H9 (cell line): ENCODE measurements at regions not wholly inside any gene's neighbourhood (a gene's known extent, or its start where the extent isn't known, plus 50 kb on each side); places are given as distances from the start of the nearest gene placed in this dataset.

Source experiments
- DNase-seq: peaks from one replicate; pipeline ENCODE4 v3.0.0-alpha.2; 2017
- H2AFZ ChIP-seq: one replicate; pipeline ENCODE4 v1.6.1; 2013; ENCODE audit warnings: mild to moderate bottlenecking, low read length, control low read depth, moderate library complexity
- H2AK5ac ChIP-seq: 2 replicates; pipeline ENCODE4 v1.6.1; 2013; ENCODE audit warnings: low read length, control low read depth, mixed read lengths; ENCODE audit not compliant: insufficient read length
- H2BK120ac ChIP-seq: one replicate; pipeline ENCODE4 v1.6.1; 2013; ENCODE audit warnings: low read depth, mild to moderate bottlenecking, low read length, control low read depth, inconsistent platforms; ENCODE audit not compliant: poor library complexity, severe bottlenecking
- H2BK12ac ChIP-seq: 2 replicates; pipeline ENCODE4 v1.6.1; 2013; ENCODE audit warnings: low read length, control low read depth, mixed read lengths, low read depth; ENCODE audit not compliant: insufficient read length
- H2BK15ac ChIP-seq: 2 replicates; pipeline ENCODE4 v1.6.1; 2013; ENCODE audit warnings: low read depth, low read length, control low read depth
- H2BK20ac ChIP-seq: one replicate; pipeline ENCODE4 v1.6.1; 2013; ENCODE audit warnings: low read depth, mild to moderate bottlenecking, low read length, control low read depth, inconsistent platforms; ENCODE audit not compliant: poor library complexity, severe bottlenecking
- H2BK5ac ChIP-seq: 2 replicates; pipeline ENCODE4 v1.6.1; 2013; ENCODE audit warnings: low read length, control low read depth, mixed read lengths; ENCODE audit not compliant: insufficient read length
- H3K14ac ChIP-seq: 2 replicates; pipeline ENCODE4 v1.6.1; 2013; ENCODE audit warnings: low read length, control low read depth; ENCODE audit not compliant: insufficient read depth
- H3K18ac ChIP-seq: 2 replicates; pipeline ENCODE4 v1.6.1; 2013; ENCODE audit warnings: low read depth, mild to moderate bottlenecking, mixed read lengths, low read length, control low read depth; ENCODE audit not compliant: insufficient read length
- H3K23ac ChIP-seq: 2 replicates; pipeline ENCODE4 v1.6.1; 2013; ENCODE audit warnings: low read length, control low read depth, mixed read lengths, low read depth; ENCODE audit not compliant: insufficient read length
- H3K23me2 ChIP-seq: 2 replicates; pipeline ENCODE4 v1.6.1; 2013; ENCODE audit warnings: low read depth, mild to moderate bottlenecking, mixed read lengths, low read length, control low read depth; ENCODE audit not compliant: insufficient read length, poor library complexity, severe bottlenecking
- H3K27ac ChIP-seq: 2 replicates; pipeline ENCODE4 v1.5.1; 2013; ENCODE audit warnings: low read length, control low read depth, mixed read lengths, low read depth; ENCODE audit not compliant: insufficient read length
- H3K27me3 ChIP-seq: 2 replicates; pipeline ENCODE4 v1.6.1; 2013; ENCODE audit warnings: low read length, control low read depth, inconsistent platforms; ENCODE audit not compliant: insufficient read depth
- H3K4ac ChIP-seq: 2 replicates; pipeline ENCODE4 v1.6.1; 2013; ENCODE audit warnings: low read depth, mild to moderate bottlenecking, control low read depth, inconsistent platforms, low read length, moderate library complexity
- H3K4me1 ChIP-seq: 2 replicates; pipeline ENCODE4 v1.6.1; 2013; ENCODE audit warnings: low read length, control low read depth, inconsistent platforms; ENCODE audit not compliant: insufficient read depth
- H3K4me2 ChIP-seq: 2 replicates; pipeline ENCODE4 v1.6.1; 2013; ENCODE audit warnings: low read length, control low read depth, mixed read lengths; ENCODE audit not compliant: insufficient read length, insufficient read depth
- H3K56ac ChIP-seq: 2 replicates; pipeline ENCODE4 v1.6.1; 2013; ENCODE audit warnings: low read depth, mild to moderate bottlenecking, mixed read lengths, low read length, control low read depth; ENCODE audit not compliant: insufficient read length
- H3K79me1 ChIP-seq: 2 replicates; pipeline ENCODE4 v1.6.1; 2013; ENCODE audit warnings: low read depth, mild to moderate bottlenecking, moderate library complexity, low read length, control low read depth, inconsistent platforms; ENCODE audit not compliant: insufficient read depth, poor library complexity, severe bottlenecking
- H3K79me2 ChIP-seq: 2 replicates; pipeline ENCODE4 v1.6.1; 2013; ENCODE audit warnings: low read length, control low read depth, inconsistent platforms; ENCODE audit not compliant: insufficient read depth
- H3K9ac ChIP-seq: 2 replicates; pipeline ENCODE4 v1.6.1; 2013; ENCODE audit warnings: low read length, control low read depth, mixed read lengths; ENCODE audit not compliant: insufficient read length; ENCODE audit errors: extremely low read depth
- H3K9me3 ChIP-seq: one replicate; pipeline ENCODE4 v1.6.1; 2013; ENCODE audit warnings: low read depth, low read length, inconsistent platforms; ENCODE audit not compliant: control insufficient read depth
- H3T11ph ChIP-seq: one replicate; pipeline ENCODE4 v1.6.1; 2013; ENCODE audit warnings: mild to moderate bottlenecking, low read length, control low read depth, inconsistent platforms
- H4K20me1 ChIP-seq: one replicate; pipeline ENCODE4 v1.6.1; 2013; ENCODE audit not compliant: control insufficient read depth, insufficient read length, insufficient read depth
- H4K5ac ChIP-seq: 2 replicates; pipeline ENCODE4 v1.6.1; 2013; ENCODE audit warnings: low read depth, mild to moderate bottlenecking, mixed read lengths, low read length, control low read depth; ENCODE audit not compliant: insufficient read length
- H4K8ac ChIP-seq: replicated peaks from 2 replicates; pipeline ENCODE4 v1.6.1; 2013; ENCODE audit warnings: low read length, control low read depth, mixed read lengths, low read depth; ENCODE audit not compliant: insufficient read length
- H4K91ac ChIP-seq: 2 replicates; pipeline ENCODE4 v1.6.1; 2013; ENCODE audit warnings: low read depth, mild to moderate bottlenecking, moderate library complexity, mixed read lengths, low read length, control low read depth; ENCODE audit not compliant: insufficient read length
- H3K27ac Mint-ChIP-seq, 3 experiments: 2 replicates in 2 of 3; 3 replicates in 1 of 3; pipeline ENCODE4 v1.8.0; 2020 to 2021; ENCODE audit warnings: mixed read lengths in 3 of 3, mild to moderate bottlenecking in 1 of 3, moderate library complexity in 1 of 3
- H3K27me3 Mint-ChIP-seq: 2 replicates; pipeline ENCODE4 v1.8.0; 2021; ENCODE audit warnings: low read depth, mild to moderate bottlenecking, moderate library complexity, mixed read lengths
- H3K36me3 Mint-ChIP-seq, 3 experiments: 2 replicates in 2 of 3; 3 replicates in 1 of 3; pipeline ENCODE4 v1.8.0; 2020 to 2021; ENCODE audit warnings: low read depth in 3 of 3, mixed read lengths in 3 of 3; ENCODE audit not compliant: insufficient read depth in 1 of 3
- H3K4me1 Mint-ChIP-seq, 2 experiments: 2 replicates each; pipeline ENCODE4 v1.8.0; 2020; ENCODE audit warnings: mixed read lengths in 2 of 2
- H3K4me3 Mint-ChIP-seq, 2 experiments: 2 replicates in 1 of 2; 3 replicates in 1 of 2; pipeline ENCODE4 v1.8.0; 2020 to 2021; ENCODE audit warnings: mild to moderate bottlenecking in 2 of 2, mixed read lengths in 2 of 2, moderate library complexity in 1 of 2
- H3K9me3 Mint-ChIP-seq, 2 experiments: 2 replicates in 1 of 2; 3 replicates in 1 of 2; pipeline ENCODE4 v1.8.0; 2020; ENCODE audit warnings: mild to moderate bottlenecking in 2 of 2, mixed read lengths in 2 of 2, moderate library complexity in 1 of 2
- WGBS: extraction: QIAGEN DNeasy Blood & Tissue Kit; methylation state at CpG from one replicate; pipeline ENCODE4 v1.1.7; 2013; ENCODE audit warnings: missing lambda C conversion rate, low lambda C conversion rate, mixed read lengths; ENCODE audit not compliant: insufficient read length; ENCODE audit errors: extremely low coverage; 5-methylcytosine and 5-hydroxymethylcytosine counted together
- TF ChIP-seq, protein P1 (sequence below): fragments of 200-600 bp; sonication (generic); conservative IDR thresholded peaks from 3 replicates; pipeline ENCODE4 v1.8.0; 2021; ENCODE audit warnings: antibody characterized with exemption, mild to moderate bottlenecking

DNA sequence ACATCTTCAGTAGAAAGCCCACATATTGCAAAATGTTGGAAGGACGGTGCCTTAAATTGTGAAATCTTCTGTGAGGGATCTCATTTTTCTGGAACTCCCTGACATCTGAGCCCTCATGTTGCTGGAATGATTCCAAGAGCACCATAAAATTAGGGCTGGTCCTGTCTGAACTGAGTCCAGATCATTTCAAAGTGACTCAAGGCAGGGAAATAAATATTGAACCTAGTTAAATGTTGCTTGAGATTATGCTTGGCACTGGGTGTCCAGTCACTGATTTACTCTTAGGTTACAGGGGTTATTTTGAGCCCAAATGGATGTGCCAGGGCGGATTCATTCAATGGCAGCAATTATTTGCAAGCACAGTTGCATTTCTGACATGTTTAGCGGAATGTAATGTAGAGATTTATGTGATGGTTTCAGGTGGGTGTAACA, 437.0 kb downstream of the PIK3R1 start:
- Histone ChIP-seq H2BK15ac (no peak overlapping the region), H3K23ac (no peak overlapping the region), H4K91ac (no peak overlapping the region), H3K4me1 (no peaks in the 10 kb centered on the region), H2AFZ (no peak overlapping the region), H3K79me1 (no peaks in the 10 kb centered on the region), H2BK20ac (no peak overlapping the region), H3K4ac (no peak overlapping the region), H3K56ac (no peak overlapping the region), H4K20me1 (no peaks in the 10 kb centered on the region), H4K5ac (no peak overlapping the region), H3K27ac (no peak overlapping the region), H2AK5ac (no peak overlapping the region), H3K4me2 (no peak overlapping the region), H2BK120ac (no peak overlapping the region), H3K14ac (no peak overlapping the region), H3K79me2 (no peaks in the 10 kb centered on the region), H2BK12ac (no peak overlapping the region), H3K18ac (no peak overlapping the region), H3K9me3 (no peaks in the 10 kb centered on the region), H2BK5ac (no peak overlapping the region), H4K8ac (no peak overlapping the region), H3K27me3 (no peaks in the 10 kb centered on the region), H3K9ac (no peak overlapping the region), H3T11ph (no peak overlapping the region), H3K23me2 (no peaks in the 10 kb centered on the region)
- Mint-ChIP-seq H3K9me3 (0 out of 5 replicates have a peak, but pooled peaks cover 0 to under 1% of the 10 kb centered on the region in 2 experiments), H3K27ac (no peak overlapping the region), H3K27me3 (no peaks in the 10 kb centered on the region; the same call in 1 of the 2 replicates), H3K36me3 (no peaks in the 10 kb centered on the region; a peak in 2 of 7 replicates), H3K4me3 (no peak overlapping the region), H3K4me1 (peaks cover 9 to 14% of the 10 kb centered on the region in 2 experiments)
- WGBS: no CpG with 5 or more reads among the region's 3 CpGs
- TF ChIP-seq, protein P1, sequence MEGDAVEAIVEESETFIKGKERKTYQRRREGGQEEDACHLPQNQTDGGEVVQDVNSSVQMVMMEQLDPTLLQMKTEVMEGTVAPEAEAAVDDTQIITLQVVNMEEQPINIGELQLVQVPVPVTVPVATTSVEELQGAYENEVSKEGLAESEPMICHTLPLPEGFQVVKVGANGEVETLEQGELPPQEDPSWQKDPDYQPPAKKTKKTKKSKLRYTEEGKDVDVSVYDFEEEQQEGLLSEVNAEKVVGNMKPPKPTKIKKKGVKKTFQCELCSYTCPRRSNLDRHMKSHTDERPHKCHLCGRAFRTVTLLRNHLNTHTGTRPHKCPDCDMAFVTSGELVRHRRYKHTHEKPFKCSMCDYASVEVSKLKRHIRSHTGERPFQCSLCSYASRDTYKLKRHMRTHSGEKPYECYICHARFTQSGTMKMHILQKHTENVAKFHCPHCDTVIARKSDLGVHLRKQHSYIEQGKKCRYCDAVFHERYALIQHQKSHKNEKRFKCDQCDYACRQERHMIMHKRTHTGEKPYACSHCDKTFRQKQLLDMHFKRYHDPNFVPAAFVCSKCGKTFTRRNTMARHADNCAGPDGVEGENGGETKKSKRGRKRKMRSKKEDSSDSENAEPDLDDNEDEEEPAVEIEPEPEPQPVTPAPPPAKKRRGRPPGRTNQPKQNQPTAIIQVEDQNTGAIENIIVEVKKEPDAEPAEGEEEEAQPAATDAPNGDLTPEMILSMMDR: no peak
- DNase-seq: no peak
